ENCODE measurements at regions not wholly inside any gene's neighbourhood (a gene's known extent, or its start where the extent isn't known, plus 50 kb on each side); places are given as distances from the start of the nearest gene placed in this dataset.
A peak's percentile ranks its signal among the peaks of the same experiment; 100 is the strongest.

DNA sequence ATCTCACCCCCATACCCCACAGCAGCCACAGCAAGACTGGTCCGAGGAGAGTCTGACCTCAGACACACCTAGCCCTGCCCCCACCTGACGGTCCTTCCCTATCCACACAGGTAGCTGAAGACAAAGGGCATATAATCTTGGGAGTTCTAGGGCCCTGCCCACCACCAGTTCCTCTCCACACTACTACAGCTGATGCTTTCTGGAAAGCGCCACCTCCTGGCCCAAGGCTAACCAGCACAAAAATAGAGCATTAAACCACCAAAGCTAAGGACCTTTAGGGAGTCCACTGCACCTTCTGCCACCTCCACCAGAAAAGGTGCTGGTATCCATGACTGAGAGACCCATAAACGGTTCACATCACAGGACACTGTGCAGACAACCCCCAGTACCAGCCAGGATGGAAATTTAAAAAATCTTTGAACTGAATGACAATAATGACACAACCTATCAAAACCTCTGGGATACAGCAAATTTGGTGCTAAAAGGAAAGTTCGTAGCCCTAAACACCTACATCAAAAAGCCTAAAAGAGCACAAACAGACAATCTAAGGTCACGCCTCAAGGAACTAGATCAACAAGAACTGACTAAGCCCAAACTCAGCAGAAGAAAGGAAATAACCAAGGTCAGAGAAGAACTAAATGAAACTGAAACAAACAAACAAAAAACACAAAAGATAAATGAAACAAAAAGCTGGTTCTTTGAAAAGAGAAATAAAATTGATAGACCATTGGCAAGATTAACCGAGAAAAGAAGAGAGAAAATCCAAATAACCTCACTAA lies 122.1 kb upstream of the TPRG1 start:
- DNase-seq: peak; percentile 38

DNA sequence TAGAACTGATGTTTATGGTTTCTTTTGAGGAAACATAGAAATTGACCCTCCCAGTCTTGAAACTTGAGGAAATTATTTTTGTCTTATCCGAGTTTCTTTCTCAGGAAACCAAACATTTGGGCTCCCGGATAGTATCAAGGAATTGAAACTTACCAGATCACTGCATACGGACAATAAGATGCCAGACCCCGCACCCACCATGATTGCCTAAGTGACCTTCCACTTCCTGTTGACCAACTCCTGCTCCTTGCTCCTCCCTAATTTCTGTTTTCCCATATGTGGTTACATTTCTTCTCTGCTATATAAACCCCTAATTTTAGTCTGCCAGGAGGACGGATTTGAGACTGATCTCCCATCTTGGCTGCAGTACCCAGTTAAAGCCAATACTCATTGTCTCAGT lies 118.4 kb upstream of the TPRG1 start:
- DNase-seq: no peak

DNA sequence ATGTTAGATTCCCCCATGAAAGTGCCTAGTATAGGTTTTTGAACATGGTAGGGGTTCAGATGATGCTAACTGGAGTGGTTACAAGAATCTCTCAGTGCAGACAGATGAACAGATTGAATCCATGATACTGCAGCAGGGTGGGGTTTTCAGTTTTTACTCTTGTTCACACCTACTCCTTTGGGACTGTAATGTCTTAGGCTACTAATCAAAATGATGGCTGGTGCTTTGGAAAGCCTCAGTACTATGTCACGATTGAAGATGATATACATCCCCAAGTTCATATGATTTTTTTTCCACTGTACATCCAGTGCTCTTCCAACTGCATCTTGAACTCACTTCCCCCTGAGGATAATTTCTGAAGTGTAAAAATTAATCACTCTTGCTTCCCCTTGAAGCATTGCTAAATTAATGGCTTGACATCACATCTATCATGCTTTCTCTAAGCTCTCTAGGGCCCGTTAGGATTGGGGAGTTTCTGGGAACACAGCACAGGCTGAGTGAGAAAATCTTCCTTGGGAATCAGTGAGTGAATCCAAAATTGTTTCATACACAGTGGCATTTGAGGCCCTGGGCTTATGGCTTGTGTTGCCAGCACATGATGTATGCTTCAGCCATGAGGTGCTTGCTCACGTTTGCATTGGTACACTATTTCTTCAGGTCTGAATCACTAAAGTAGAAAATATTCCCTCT lies 115.0 kb upstream of the TPRG1 start:
- no peak for DNase-seq

GRCh38 chr3:189057369-189057768 lies 114.4 kb upstream of the TPRG1 start:
- DNase-seq: no peak

DNA sequence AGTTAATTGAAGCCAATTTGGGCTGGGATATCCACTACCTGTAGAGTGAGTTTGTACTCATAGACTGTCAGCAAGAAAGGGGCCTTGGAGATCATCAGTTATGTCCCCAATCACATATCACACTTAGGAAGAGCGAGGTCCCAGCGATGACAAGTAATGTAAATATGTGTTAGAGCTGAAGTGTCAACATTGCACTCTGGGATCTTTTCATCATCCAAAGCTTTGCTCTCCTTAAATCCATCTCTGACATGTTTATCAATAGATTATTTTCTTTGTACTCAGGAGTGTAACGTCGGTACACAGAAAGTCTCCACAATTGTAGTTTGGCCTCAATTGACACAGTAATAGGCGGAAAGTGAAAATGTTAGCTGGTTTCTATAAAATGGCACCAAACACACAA lies 113.7 kb upstream of the TPRG1 start:
- DNase-seq: peak; percentile 57

- DNase-seq: peak; percentile 2
Measured at GRCh38 chr3:189070965-189071364, 100.8 kb upstream of the TPRG1 start.

- DNase-seq: peak; percentile 21
Measured at GRCh38 chr3:189071446-189071845, 100.3 kb upstream of the TPRG1 start.

GRCh38 chr3:189076449-189076848 lies 95.3 kb upstream of the TPRG1 start:
- no peak for DNase-seq

GRCh38 chr3:189080745-189081144 lies 91.0 kb upstream of the TPRG1 start:
- DNase-seq: no peak

GRCh38 chr3:189082666-189083427 lies 88.9 kb upstream of the TPRG1 start:
- no peak for DNase-seq

DNA sequence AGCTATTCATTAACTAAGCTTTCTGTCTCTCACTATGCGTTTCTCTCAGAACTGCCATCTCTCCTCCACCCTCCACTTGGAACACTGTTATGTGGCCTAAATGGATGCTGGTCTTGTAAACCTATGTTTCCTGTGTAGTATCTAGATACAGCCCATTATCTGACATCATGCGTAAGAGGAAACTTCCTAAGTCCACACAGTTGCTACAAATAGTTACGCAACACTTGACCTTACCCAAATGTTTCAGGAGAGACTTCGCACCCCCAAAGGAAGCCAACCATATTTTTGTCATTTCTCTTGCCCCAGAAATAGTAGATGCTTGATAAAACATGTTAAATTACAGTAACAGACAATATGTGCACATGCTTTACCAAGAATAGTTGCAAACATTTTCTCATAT lies 87.2 kb upstream of the TPRG1 start:
- DNase-seq: no peak

GRCh38 chr3:189092547-189092946 lies 79.2 kb upstream of the TPRG1 start:
- no peak for DNase-seq

DNA sequence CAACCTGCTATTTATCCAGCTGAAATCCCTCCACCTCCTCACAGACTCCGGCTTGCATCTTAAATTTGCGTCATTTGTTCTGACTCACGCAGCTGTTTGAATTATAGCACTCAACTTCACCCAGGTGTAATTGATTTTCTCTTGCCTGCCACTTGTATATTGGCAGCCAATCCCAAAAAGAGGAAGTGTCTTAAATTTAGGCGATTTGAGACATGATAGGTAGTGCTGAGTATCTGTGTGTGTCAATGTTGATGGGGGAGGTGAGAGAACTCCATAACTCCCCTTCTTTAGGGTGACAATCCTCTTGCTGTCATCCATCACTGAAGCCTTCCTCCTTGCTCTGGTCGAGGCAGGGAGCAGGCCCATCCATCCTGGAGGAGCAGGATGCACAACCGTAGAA lies 77.2 kb upstream of the TPRG1 start:
- DNase-seq: no peak

DNA sequence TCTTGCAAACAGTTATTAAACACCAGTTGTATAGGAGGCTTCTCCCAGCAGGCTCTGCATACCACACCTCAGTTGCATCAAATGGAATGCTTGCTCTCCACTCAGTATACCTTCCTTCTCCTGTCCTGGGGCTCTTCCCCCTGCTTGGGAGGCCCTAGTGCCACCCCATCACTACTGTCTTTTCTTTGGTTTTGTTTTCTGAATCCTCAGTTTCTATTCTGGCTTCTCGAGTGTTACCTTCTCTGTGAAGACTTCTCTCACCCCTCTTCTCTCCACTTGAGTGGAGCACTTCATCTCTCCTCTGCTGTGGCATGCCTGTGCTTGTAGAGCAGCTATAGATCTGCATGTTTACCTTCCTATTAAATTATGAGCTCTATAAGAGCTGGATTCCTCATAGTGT lies 75.7 kb upstream of the TPRG1 start:
- DNase-seq: peak; percentile 5

DNA sequence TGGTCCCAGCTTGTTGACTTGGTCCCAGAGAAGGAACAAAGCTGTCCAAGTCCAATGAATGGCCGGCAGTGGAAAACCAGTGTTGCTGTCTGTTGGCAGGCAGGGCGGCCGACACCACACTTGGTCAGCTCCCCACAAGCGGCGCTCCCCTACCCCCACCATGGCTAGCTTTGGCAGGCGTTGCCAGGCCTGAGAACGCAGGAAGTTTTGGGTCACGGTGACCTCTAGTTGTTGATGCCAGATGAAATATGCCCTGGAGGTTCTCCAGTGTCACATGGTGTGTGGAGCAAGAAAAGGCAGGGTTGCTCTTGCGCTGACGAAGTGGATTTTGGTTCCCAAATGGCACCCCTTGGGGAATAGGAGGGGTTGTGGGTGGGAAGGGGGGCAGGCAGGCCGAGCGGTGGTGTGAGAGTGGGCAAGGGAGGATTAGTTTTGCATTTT lies 72.7 kb upstream of the TPRG1 start:
- no peak for DNase-seq

DNA sequence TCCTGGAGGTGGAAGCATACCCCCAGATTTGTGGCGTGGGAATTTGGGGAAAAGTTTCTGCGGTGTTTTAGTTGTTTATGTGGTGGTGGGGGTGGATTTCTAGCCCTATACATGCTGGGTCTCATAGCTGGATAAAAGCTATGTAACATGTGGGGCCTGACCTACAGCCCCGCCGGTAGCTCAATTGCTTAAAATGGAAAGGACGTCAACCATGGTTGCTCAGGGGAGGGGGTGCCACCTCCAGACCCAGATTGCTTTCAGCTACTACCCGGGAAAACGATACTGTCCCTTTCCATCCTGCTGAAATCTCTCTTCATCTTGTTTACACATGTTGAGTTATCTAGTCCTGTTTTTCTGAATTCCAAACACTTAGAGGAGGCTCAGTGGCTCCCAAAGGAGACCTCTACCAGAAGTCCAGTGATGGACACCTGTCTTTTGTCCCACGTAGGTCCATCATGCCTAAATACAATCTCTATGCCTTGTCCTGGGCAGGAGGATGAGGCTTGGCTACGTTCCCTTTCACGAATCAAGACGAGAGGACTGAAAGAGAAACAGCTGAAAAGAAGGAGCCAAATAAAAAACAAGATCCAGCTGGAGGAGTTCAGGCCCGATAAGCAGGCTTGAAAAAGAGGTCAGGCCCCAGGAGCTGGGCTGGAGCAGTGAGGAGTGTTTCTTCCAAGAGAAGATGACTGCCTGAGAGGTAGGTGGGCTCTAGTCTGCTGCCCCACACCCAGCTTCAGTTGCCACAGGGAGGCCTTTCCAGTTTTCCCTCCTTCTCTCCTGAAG lies 72.1 kb upstream of the TPRG1 start:
- DNase-seq: no peak

GRCh38 chr3:189100866-189101265 lies 70.9 kb upstream of the TPRG1 start:
- DNase-seq: no peak

- no peak for DNase-seq
Measured at GRCh38 chr3:189101594-189101993, 70.2 kb upstream of the TPRG1 start.

- no peak for DNase-seq
Measured at GRCh38 chr3:189103208-189103607, 68.6 kb upstream of the TPRG1 start.

GRCh38 chr3:189108067-189108466 lies 63.7 kb upstream of the TPRG1 start:
- DNase-seq: no peak

GRCh38 chr3:189108735-189109134 lies 63.0 kb upstream of the TPRG1 start:
- no peak for DNase-seq

- no peak for DNase-seq
Measured at GRCh38 chr3:189109145-189109544, 62.6 kb upstream of the TPRG1 start.

GRCh38 chr3:189117087-189117486 lies 54.7 kb upstream of the TPRG1 start:
- DNase-seq: no peak

Data from DMS53 (cell line).